Suprapubic skin (tissue), 4 donors: ENCODE measurements at regions not wholly inside any gene's neighbourhood (a gene's known extent, or its start where the extent isn't known, plus 50 kb on each side); places are given as distances from the start of the nearest gene placed in this dataset.

ENCODE experiments used
- DNase-seq, 2 donors: peaks; one replicate each; pipeline ENCODE4 v3.0.0-alpha.2; 2019; ENCODE audit warnings: low spot score in 2 of 2
- H3K27ac ChIP-seq: fragments of 200-600 bp; sonication (generic); one replicate; pipeline ENCODE4 v1.5.1; 2019
- H3K27me3 ChIP-seq: fragments of 200-600 bp; sonication (generic); one replicate; pipeline ENCODE4 v1.5.1; 2019
- H3K36me3 ChIP-seq: fragments of 200-600 bp; sonication (generic); one replicate; pipeline ENCODE4 v1.5.1; 2019
- H3K4me1 ChIP-seq: fragments of 200-600 bp; sonication (generic); one replicate; pipeline ENCODE4 v1.5.1; 2019
- H3K4me3 ChIP-seq: fragments of 200-600 bp; sonication (generic); one replicate; pipeline ENCODE4 v1.5.1; 2019; ENCODE audit warnings: mild to moderate bottlenecking
- H3K9me3 ChIP-seq: fragments of 200-600 bp; sonication (generic); one replicate; pipeline ENCODE4 v1.5.1; 2019
- EP300 ChIP-seq: sonication (generic); formaldehyde crosslinking; IDR thresholded peaks from one replicate; pipeline ENCODE4 v1.6.1; 2017; ENCODE audit warnings: antibody characterized with exemption
- POLR2A ChIP-seq, 2 donors: fragments of 450-650 bp; IDR thresholded peaks; one replicate each; pipeline ENCODE4 v1.6.1; 2017; ENCODE audit warnings: antibody characterized with exemption in 2 of 2, mild to moderate bottlenecking in 2 of 2, moderate library complexity in 2 of 2
- POLR2AphosphoS5 ChIP-seq, 3 donors: sonication (generic); formaldehyde crosslinking; IDR thresholded peaks; one replicate each; pipeline ENCODE4 v1.6.1; 2017; ENCODE audit warnings: antibody characterized with exemption in 3 of 3
- WGBS: methylation state at CpG from one replicate; pipeline ENCODE4 v1.1.5; 2018; 5-methylcytosine and 5-hydroxymethylcytosine counted together
- TF ChIP-seq, protein P1 (sequence below), 2 donors: fragments of 200-600 bp in 1 of 2; fragments of 450-650 bp in 1 of 2; sonication (generic) in 1 of 2; IDR thresholded peaks; one replicate each; pipeline ENCODE4 v1.5.1; 2016 to 2019; ENCODE audit warnings: antibody characterized with exemption in 2 of 2, mild to moderate bottlenecking in 1 of 2, moderate library complexity in 1 of 2

GRCh38 chr6:105514306-105514705 is 111.4 kb upstream of the PREP start:
- WGBS = 38% methylated on average over 5 of the region's 5 CpGs
- H3K4me3 ChIP-seq = no peak overlapping the region

GRCh38 chr6:105511639-105512038 is 108.8 kb upstream of the PREP start:
- Histone ChIP-seq H3K4me1 (peaks cover 5% of the 10 kb centered on the region), H3K27me3 (no peaks in the 10 kb centered on the region), H3K9me3 (no peaks in the 10 kb centered on the region), H3K4me3 (no peak overlapping the region), H3K27ac (no peak overlapping the region), H3K36me3 (no peaks in the 10 kb centered on the region)
- 96% methylated on average over 2 of the region's 2 CpGs for WGBS
- TF ChIP-seq POLR2AphosphoS5 (IDR thresholded peaks at IDR 0.05) = no peak
- TF ChIP-seq, protein P1, sequence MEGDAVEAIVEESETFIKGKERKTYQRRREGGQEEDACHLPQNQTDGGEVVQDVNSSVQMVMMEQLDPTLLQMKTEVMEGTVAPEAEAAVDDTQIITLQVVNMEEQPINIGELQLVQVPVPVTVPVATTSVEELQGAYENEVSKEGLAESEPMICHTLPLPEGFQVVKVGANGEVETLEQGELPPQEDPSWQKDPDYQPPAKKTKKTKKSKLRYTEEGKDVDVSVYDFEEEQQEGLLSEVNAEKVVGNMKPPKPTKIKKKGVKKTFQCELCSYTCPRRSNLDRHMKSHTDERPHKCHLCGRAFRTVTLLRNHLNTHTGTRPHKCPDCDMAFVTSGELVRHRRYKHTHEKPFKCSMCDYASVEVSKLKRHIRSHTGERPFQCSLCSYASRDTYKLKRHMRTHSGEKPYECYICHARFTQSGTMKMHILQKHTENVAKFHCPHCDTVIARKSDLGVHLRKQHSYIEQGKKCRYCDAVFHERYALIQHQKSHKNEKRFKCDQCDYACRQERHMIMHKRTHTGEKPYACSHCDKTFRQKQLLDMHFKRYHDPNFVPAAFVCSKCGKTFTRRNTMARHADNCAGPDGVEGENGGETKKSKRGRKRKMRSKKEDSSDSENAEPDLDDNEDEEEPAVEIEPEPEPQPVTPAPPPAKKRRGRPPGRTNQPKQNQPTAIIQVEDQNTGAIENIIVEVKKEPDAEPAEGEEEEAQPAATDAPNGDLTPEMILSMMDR (IDR thresholded peaks at IDR 0.05) = no peak
- TF ChIP-seq EP300 = no peak
- no peak for TF ChIP-seq POLR2A (IDR thresholded peaks at IDR 0.05)
- no peak for DNase-seq

More at GRCh38 chr6:105514306-105514705, 111.4 kb upstream of the PREP start:
- no peak for DNase-seq
- TF ChIP-seq POLR2A (IDR thresholded peaks at IDR 0.05) (no peak), POLR2AphosphoS5 (IDR thresholded peaks at IDR 0.05) (no peak), EP300 (no peak)
- TF ChIP-seq, protein P1 (IDR thresholded peaks at IDR 0.05) = no peak
- no peaks in the 10 kb centered on the region for H3K9me3 ChIP-seq
- H3K4me1 ChIP-seq = peaks cover 5% of the 10 kb centered on the region
- H3K36me3 ChIP-seq = no peaks in the 10 kb centered on the region
- H3K27ac ChIP-seq = no peak overlapping the region
- H3K27me3 ChIP-seq = no peaks in the 10 kb centered on the region

- Histone ChIP-seq H3K4me1 (peaks cover 5% of the 10 kb centered on the region), H3K9me3 (no peaks in the 10 kb centered on the region), H3K27me3 (no peaks in the 10 kb centered on the region), H3K4me3 (no peak overlapping the region), H3K36me3 (no peaks in the 10 kb centered on the region), H3K27ac (no peak overlapping the region)
- DNase-seq = no peak
- TF ChIP-seq POLR2A (IDR thresholded peaks at IDR 0.05) (no peak), POLR2AphosphoS5 (IDR thresholded peaks at IDR 0.05) (no peak), EP300 (no peak)
- TF ChIP-seq, protein P1 (IDR thresholded peaks at IDR 0.05) = no peak
Measured at GRCh38 chr6:105510746-105511145, 107.9 kb upstream of the PREP start.

DNA sequence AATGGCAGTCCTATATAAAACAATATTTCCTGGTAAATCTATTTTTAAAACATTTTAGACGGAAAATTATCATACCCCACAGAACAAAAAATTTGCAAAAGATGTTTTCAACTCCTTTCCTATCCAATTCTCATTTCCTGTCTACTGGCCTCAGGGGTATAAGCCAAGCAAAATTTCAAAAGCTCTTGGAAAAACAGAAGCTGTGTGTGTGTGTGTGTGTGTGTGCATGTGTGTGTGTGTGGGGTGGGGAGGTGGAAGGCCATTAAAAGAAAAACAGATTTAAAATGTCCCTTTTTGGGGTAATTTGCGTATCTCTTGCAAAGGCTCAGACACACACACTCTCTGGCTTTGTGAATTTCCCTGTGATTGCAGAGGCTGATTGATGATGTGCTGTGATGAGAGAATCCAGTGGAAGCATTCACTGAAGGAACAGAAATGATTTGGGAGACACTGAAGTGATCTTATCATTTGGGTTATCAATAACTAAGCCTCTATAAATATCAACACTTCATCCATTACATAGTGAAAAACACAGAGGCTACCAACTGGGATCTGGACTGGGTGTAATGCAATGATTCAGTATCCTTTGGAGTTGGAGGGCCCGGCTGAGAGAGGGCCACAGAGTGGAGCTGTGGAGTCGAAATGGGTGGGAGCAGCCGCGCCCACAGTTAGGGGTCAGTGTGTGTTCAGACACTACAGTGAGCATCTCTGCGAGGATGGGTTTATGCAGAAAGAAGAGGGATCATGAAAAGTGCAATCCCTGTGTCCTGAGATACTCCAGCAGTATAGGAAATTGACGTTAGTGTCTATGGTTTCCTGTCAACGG is 106.8 kb upstream of the PREP start:
- TF ChIP-seq POLR2AphosphoS5 (IDR thresholded peaks at IDR 0.05) (no peak), POLR2A (IDR thresholded peaks at IDR 0.05) (no peak), EP300 (no peak)
- TF ChIP-seq, protein P1 (IDR thresholded peaks at IDR 0.05) = no peak
- Histone ChIP-seq H3K27me3 (no peaks in the 10 kb centered on the region), H3K4me1 (peaks cover 5% of the 10 kb centered on the region), H3K9me3 (no peaks in the 10 kb centered on the region), H3K36me3 (no peaks in the 10 kb centered on the region), H3K27ac (no peak overlapping the region), H3K4me3 (no peak overlapping the region)
- 61% methylated on average over 9 of the region's 9 CpGs for WGBS
- no peak for DNase-seq

GRCh38 chr6:105507811-105508210 is 104.9 kb upstream of the PREP start:
- Histone ChIP-seq H3K9me3 (no peaks in the 10 kb centered on the region), H3K4me3 (no peak overlapping the region), H3K36me3 (no peaks in the 10 kb centered on the region), H3K27ac (no peak overlapping the region), H3K27me3 (no peaks in the 10 kb centered on the region), H3K4me1 (peaks cover 5% of the 10 kb centered on the region)
- no peak for DNase-seq
- 97% methylated on average over 1 of the region's 1 CpG for WGBS
- TF ChIP-seq, protein P1 (IDR thresholded peaks at IDR 0.05) = no peak
- TF ChIP-seq POLR2A (IDR thresholded peaks at IDR 0.05) = no peak
- TF ChIP-seq POLR2AphosphoS5 (IDR thresholded peaks at IDR 0.05) = no peak
- no peak for TF ChIP-seq EP300
